ENCODE measurements at regions not wholly inside any gene's neighbourhood (a gene's known extent, or its start where the extent isn't known, plus 50 kb on each side); places are given as distances from the start of the nearest gene placed in this dataset.
"Not testable (repeated sequence)": the region's sequence is repeated elsewhere in the genome, so short reads cannot be mapped to it uniquely, and the experiment has no call there.

GRCh38 chr5:148880197-148880596 lies 53.8 kb downstream of the ADRB2 start:
- no peak overlapping the region for H3K27ac ChIP-seq
- DNase-seq (ENCODE audit: low spot score): no peak
- TF ChIP-seq CTCF (conservative IDR thresholded peaks at IDR 0.05; ENCODE audit: low read depth): no peak
- ChIA-PET POLR2A (ENCODE audit: low non-redundant PET) (no interaction called here), CTCF (no interaction called here)

GRCh38 chr5:148880696-148881095 lies 54.3 kb downstream of the ADRB2 start:
- H3K27ac ChIP-seq: no peak overlapping the region
- TF ChIP-seq CTCF (conservative IDR thresholded peaks at IDR 0.05; ENCODE audit: low read depth): no peak
- no peak for DNase-seq (ENCODE audit: low spot score)
- ChIA-PET CTCF (no interaction called here), POLR2A (ENCODE audit: low non-redundant PET) (no interaction called here)

GRCh38 chr5:148882332-148882731 lies 55.9 kb downstream of the ADRB2 start:
- CTCF ChIA-PET: interaction anchor here (0.8 kb wide), 1 partner anchor 152 kb away, joined by 4 read pairs; no protein-coding TSS in a partner anchor
- H3K27ac ChIP-seq: no peak overlapping the region
- no peak for DNase-seq (ENCODE audit: low spot score)
- POLR2A ChIA-PET (ENCODE audit: low non-redundant PET): no interaction called here
- TF ChIP-seq CTCF (conservative IDR thresholded peaks at IDR 0.05; ENCODE audit: low read depth): no peak

- ChIA-PET POLR2A (ENCODE audit: low non-redundant PET) (no interaction called here), CTCF (interaction anchor here (0.5 kb wide), 1 partner anchor 125 kb away, joined by 3 read pairs; no protein-coding TSS in a partner anchor)
- no peak for TF ChIP-seq CTCF (conservative IDR thresholded peaks at IDR 0.05; ENCODE audit: low read depth)
- DNase-seq (ENCODE audit: low spot score): no peak
- H3K27ac ChIP-seq: no peak overlapping the region
Measured at GRCh38 chr5:148884339-148885020, 58.1 kb downstream of the ADRB2 start.

- ChIA-PET POLR2A (ENCODE audit: low non-redundant PET) (no interaction called here), CTCF (interaction anchor here (0.6 kb wide), 1 partner anchor 116 kb away, joined by 3 read pairs; no protein-coding TSS in a partner anchor)
- TF ChIP-seq CTCF (conservative IDR thresholded peaks at IDR 0.05; ENCODE audit: low read depth): no peak
- no peak overlapping the region for H3K27ac ChIP-seq
- no peak for DNase-seq (ENCODE audit: low spot score)
Measured at GRCh38 chr5:148887123-148887881, 60.9 kb downstream of the ADRB2 start.

GRCh38 chr5:148889936-148890335 lies 63.5 kb downstream of the ADRB2 start:
- POLR2A ChIA-PET (ENCODE audit: low non-redundant PET); CTCF ChIA-PET; DNase-seq (ENCODE audit: low spot score): not testable (repeated sequence)

GRCh38 chr5:148895441-148895840 lies 69.0 kb downstream of the ADRB2 start:
- CTCF ChIA-PET: interaction anchor here (0.6 kb wide), 1 partner anchor 47 kb away, joined by 3 read pairs; no protein-coding TSS in a partner anchor

More at GRCh38 chr5:148889936-148890335, 63.5 kb downstream of the ADRB2 start:
- H3K27ac ChIP-seq: not testable (repeated sequence)

More at GRCh38 chr5:148895441-148895840, 69.0 kb downstream of the ADRB2 start:
- DNase-seq (ENCODE audit: low spot score); POLR2A ChIA-PET (ENCODE audit: low non-redundant PET); H3K27ac ChIP-seq: not testable (repeated sequence)
